ENCODE measurements at regions not wholly inside any gene's neighbourhood (a gene's known extent, or its start where the extent isn't known, plus 50 kb on each side); places are given as distances from the start of the nearest gene placed in this dataset.
"Not testable (repeated sequence)": the region's sequence is repeated elsewhere in the genome, so short reads cannot be mapped to it uniquely, and the experiment has no call there.

DNA sequence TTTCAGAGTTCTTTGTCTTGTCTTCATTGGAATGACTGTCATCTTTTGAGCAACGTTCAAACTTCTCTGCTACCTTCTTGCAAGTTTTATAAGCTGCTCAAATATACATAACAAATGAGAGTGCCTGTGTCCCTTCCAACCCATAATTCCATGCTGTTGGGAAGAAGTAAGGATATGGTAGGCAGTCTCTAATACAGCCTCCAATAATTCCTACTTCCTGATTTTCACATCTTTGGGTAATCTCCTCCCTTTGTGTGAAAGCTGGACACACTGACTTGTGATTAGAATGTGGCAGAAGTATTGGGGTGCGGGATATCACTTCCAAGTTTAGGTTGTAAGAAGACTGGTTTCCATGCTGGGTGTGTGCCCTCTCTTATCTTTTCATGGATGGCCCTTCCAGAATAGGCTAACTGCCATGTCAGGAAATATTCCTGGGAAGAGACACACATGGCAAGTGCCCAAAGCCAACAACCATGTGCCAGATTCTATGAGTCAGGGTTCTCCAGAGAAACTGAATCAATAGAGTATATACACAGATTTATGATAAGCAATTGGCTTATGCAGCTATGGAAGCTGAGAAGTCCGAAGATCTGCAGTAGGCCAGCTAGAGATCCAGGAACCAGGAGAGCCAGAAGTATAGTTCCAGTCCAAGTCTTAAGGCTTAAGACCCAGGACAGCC lies 531.3 kb downstream of the NTRK2 start:
- DNase-seq = no peak

DNA sequence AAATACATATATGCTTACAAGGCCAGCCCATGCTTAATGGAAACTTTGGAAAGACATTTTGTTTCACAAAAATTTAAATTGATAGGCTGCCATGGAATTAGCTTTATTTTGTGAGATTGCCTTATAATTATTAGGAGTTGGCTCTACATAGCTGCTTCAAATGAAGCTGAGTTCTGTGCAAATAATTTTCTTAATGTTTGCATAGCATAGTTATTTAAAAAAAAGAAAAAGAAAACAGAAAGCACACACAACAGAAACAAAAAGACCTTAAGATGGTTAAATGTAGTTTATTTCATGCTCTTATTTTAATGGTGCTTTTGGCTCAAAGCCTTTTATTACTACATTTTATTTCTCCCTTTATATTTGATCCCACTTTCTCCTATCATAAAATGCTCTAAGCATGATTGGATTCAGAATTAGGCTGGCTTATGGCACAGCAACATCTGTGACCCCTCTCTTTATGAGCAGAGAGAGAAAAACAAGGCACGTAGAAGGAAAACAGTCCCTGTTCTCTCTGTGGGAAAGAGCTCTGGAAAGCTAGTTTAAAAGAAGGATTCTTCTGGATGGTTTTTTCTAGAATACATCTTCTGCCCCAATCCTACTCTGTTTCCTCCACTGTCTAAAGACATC lies 530.5 kb downstream of the NTRK2 start:
- no peak for DNase-seq

DNA sequence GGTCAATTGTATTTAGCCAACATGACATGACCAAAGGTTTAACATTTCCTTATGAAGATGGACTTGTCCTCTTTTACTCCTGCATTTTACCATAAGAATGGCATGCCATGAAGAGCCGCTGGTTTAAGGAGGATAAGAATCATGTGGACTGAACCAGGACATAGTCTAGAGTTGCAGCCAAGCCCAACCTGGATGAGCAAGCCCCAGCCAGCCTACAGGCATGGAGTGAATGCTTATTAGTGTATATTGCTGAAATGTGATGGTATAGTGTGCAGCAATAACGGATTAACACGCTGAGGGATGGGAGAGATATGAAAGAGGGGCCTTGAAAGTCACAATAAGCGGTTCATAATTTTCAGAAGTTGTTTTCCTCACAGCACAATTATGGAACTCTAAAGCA lies 523.2 kb downstream of the NTRK2 start:
- no peak for DNase-seq

DNA sequence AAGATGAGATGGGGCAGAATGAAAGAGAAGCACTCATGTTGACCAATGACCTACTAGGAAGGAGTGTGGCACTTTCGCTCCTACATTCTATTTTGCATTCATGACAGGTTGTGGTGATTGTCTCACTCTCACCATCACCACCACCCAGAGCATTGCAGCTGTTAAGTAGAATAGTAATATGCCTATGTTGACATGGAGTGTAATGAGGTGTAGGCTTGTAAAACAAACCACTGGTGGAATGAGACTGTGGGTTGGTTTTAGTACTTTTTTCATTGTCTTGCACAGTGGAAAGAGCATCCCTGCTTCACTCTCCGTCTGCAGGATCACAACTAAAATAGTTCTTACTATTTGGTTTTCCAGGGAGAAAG lies 516.7 kb downstream of the NTRK2 start:
- no peak for DNase-seq

DNA sequence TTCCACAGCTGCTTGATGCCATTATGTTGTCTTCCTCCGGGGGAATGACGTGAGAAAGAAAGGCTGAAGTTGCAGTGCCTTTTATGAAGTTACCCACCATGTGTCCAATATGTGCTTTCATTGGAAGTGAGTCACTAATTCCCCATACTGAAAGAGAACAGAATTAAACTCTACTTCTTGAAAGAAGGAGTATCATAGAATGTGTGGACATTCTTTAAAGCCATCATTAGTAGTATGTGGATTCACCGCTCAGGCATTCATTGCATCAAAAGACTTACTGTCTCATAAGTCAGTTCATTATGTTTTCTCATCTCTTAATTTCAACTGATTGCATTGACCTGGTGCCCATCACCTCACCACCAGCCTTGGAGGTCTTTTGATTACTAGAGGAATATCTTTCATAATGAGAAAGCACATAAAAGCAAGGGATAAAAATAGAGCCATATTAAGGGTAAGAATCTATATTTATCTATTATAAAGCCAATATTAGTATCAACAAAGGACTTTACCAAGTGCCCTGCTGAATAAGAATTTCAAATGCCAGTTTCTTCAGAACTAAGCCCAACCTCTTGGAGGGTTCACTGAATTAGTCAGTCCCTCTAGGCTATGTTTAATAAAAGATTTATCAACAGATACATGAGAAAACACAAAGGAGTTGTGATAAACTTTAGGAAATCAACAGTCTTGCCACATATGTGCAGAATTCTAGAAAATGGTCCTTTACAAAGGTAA lies 516.1 kb downstream of the NTRK2 start:
- DNase-seq = no peak

DNA sequence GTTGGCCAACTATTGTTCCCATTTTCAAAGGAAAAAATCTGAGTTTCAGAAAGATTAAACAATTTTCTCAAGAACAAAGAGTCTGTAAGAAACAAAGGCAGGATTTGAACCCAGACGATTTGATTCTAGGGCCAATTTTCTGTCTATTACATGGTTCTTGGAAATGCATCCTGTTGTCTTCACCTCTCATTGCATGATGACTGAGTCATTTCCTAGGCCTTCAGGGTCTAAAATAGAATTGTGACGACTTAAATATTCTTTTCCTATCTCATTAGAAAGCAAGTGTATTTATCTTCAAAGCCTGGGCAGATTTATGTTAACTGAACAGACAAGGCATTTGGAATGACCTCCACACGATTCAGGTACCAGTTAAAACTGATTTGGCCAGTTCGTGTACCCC lies 512.9 kb downstream of the NTRK2 start:
- no peak for DNase-seq

DNA sequence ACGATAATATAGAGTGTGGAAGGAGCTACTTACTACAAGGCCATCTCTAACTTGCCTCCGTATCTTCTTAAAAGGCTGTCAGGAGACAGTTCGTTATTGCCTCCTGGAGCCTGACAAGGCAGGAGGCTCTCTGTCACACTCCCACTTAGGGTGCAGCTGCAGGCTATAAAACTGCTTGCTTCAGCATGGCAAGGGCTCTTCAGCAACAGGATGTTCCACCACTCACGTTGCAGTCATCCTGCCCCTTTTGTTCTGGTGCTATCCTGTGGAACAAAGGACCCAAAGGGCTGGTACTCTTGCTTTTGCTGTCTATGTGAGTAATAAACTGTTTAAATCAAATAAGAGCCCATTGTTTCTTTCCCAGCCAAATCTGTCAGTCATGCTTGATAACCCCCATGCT lies 508.9 kb downstream of the NTRK2 start:
- no peak for DNase-seq

DNA sequence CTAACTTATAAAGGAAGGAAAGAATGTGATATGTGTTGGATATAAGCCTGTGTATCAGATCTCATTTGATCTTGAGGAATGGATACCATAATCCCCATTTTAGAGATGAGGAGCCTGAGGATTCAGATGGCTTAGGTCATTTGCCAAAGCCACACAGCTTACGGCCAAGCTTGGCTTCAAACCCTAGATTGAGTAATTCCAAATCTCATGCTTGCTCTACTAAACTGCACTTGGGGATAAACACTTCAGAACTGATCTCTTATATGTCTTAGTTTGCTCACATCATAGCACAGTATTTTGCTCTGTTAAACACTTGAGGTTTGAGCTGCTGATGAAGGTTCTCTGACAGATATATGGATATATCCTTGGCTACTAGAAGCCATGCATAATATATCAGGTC lies 504.4 kb downstream of the NTRK2 start:
- DNase-seq = no peak

DNA sequence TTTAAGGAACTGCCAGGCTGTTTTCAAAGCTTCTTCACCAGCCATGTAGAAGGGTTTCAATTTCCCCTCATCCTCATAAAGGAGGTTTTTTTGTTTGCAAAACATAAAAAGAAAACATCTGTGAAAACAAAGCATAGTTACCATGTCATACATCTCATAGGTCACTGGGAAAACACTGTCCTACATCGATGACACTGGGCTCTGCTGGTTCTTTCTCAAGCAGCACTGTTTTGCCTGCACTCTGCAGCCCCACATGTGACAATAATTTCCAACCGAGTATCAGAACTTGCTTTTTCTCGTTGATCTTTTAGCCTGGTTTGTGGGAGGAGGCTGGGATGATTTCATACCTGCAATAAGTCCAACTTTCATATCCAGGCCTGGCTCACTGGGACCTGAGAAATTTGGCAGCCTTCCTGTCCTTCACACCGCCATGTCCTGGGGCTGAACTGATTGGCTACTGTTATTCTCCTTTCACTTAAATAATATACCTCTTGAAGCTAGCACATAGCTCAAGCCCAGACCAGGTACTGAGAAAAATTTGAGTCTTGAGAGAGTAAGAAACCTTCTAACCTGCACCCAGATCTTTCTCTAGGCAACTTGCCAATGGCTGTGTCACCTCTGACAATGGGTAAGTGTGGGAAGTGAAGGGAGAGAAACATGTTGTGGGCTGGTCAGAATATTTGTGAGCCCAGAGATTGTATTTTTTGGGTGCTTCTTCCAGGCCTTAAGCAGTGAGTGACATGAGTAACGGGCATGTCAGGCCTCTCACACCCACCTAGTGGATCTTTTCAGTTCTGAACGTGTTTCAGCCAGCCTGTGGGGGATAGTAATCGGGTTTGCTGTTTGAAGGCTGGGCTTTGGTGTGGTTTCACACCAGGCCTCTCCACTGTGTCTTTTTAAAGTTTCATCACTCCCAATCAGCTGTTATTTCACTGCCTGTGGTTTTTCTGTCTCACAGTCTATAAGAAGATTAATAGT lies 502.8 kb downstream of the NTRK2 start:
- no peak for DNase-seq

DNA sequence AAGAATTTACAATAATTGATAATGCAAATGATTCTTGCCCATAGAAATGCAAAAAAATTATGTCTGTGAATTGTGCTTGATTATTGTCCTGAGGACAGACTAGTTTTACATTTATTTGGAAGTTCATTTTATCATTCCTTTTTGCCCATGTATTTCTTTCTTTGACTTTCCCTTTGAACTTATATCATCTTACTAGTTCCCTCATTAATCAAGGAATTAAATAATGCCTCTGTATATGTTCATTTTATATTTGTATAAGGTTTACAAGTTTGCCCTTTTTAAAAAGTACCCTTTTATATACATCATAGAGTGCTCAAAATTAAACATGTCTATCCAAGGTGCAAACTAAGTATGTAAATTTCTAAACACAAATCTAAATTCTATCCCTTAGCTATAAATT lies 501.6 kb downstream of the NTRK2 start:
- no peak for DNase-seq

DNA sequence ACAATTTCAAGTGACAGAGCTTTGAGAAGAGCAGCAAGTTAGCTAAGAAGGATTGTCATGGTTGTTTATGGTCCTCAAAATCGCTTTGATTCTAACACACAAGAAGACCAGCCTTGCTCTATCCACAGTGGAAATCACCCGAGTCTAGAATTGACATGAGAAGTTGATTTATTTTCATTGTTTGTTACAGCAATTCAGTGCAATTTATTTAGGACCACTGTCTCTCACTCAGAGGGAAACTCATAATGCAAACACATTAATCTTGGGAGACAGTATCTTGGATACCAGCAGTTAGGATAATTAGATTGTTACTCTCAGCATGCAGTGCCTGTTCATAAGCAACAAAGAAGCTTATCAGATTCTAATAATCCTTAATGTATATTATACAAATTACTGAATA lies 498.9 kb downstream of the NTRK2 start:
- no peak for DNase-seq

DNA sequence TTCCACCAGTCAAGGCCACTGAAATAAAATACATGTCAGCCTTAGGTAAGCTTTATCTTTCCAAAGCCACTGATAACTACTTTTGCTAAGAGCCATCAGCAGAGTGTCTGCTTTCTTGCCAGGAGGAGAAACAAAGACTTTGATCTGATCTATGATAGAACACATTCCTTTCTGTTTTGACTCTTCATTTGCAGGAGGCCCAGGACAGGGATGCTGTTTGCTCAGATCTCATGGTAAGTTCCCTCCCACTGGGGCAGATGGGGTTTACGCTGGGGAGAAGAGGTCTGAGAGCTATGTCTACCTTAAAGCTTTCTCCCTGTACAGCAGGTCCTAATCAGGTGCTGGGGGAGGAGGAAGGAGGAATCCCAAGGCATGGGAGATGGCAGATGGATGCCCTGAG lies 497.6 kb downstream of the NTRK2 start:
- no peak for DNase-seq

DNA sequence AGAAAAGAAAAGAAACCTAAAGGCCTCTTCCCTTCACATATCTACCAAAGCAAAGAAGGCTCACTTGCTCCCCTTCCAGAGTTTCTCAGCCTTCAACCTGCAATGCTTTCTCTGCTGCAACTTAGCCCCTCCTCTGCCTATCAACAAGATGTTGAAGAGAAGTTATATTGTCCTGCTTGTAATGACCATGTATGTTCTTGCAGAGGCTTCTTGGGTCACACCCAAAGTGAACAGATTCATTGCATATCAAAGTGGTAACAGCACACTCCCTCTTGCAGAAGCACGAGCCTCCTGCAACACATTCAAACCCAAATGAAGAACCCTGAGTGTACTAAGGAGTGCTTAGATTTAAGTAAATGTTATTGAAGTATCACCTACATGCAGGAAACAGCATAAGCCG lies 494.3 kb downstream of the NTRK2 start:
- DNase-seq = no peak

DNA sequence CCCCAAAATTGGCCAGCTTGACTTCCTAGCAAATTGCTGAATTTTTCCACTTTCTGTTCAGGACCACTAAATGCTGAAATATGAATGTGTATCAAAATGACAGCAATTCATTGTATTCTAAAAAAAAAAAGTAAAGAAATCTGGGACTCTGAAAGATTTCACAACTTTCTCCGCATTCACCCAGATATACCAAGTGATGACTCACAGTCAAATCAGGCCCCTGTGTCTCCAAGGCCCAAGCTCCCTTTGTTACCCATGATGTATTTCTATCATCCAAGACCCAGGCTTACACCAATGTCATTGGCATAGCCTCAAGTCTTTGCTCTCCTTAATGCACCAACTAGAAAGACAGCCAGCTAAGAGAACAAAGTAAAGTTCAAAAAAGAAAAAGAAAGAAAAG lies 493.9 kb downstream of the NTRK2 start:
- DNase-seq = no peak

DNA sequence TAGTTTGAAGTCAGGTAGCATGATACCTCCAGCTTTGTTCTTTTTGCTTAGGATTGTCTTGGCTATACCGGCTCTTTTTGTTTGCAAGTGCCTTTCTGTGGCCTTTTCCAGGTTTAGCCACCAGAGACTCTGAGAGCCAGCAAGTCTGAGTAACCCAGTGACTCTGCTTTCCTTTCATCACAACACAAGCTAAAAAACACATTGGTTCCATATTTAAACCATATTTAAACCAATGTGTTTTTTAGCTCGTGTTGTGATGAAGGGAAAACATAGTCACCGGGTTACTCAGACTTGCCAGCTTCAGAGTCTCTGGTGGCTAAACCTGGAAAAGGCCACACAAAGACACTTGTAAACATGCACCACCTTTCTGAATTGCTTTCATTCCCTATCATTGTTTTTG lies 493.3 kb downstream of the NTRK2 start:
- no peak for DNase-seq

DNA sequence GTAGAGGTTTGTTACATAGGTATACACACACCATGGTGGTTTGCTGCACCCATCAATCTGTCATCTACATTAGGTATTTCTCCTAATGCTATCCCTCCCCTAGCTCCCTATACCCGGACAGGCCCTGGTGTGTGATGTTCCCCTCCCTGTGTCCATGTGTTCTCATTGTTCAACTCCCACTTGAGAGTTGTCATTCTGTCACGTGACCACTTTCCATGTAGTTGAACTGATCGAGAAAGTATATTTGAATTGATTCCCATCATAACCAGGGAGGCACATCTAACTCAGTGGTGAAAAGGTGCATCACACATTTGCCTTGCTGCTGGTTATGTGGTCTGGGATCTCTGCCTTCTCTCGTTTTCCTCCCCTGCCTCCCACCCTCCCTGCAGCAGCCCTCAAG lies 491.4 kb downstream of the NTRK2 start:
- not testable (repeated sequence) for DNase-seq

DNA sequence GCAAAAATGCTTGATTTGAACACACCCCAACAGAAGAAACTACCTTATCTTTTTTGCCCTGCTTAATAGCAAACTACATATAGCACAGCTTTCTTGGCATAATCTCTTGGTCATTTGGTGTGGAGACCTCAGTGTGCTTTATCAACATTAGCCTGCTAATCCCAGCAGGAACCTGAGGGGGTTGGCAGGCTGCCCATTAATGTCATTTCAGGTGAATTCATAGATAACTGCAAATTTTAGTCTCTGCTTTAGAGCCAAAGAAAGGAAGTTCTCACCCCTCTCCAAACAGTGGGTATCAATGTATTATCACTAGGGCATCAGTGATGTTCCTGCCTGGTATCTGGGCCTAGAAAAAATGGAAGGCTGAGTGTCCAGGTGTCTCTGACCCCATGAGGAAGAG lies 489.0 kb downstream of the NTRK2 start:
- DNase-seq = no peak

DNA sequence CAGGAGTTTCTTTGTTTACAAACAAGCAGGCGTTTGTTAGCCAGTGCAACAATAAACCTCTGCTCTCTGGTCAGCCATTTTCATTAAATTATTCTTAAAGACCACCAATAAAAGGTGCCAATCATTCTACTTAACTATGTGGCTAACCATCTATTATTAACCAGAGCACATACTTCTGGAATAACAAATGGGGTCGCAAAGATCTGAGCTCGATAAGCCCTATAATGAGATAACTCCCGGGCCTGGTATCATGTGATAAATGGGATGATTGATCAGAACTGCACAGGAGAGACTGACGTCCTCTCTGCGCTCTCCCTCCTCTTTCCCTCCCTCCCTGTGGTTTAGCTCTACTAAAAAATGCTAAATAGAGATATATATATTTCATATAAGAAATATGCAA lies 488.2 kb downstream of the NTRK2 start:
- DNase-seq = no peak

DNA sequence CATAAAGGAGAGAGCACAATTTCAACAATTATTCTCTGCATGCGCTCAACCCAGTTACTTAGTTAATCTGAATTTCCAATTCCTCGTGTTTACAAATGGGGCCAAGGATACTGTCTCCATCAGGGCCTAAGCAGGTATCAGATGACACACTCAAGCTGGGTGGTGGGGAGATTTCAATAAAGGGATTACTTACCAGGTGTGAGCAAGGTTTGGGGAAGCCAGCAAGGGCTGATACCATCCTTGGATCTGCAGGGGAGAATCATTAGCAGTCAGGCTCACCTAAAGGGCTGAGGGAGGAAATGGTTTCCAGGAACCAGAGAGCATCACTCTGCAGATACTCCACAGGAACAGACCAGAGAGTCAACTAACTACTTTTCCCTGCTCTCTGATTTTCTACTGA lies 487.1 kb downstream of the NTRK2 start:
- DNase-seq = no peak

DNA sequence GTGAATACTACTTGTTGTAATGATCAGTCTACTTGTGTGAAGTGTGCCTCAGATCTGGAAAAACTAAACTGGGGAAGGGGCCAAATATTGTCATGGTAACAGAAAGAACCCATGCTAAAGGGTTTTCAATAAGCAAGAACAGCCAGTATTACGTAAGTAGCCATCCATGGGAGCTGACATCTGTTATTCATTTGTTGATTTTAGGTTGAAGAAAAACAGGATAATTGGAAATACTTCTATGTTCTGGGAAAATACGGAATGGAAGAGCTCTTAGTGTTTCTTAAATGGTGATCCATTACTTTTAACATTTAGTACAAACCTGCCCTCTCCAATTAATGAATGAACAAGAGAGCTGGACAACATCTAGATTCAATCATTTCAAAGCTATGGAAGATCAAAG lies 485.8 kb downstream of the NTRK2 start:
- no peak for DNase-seq

DNA sequence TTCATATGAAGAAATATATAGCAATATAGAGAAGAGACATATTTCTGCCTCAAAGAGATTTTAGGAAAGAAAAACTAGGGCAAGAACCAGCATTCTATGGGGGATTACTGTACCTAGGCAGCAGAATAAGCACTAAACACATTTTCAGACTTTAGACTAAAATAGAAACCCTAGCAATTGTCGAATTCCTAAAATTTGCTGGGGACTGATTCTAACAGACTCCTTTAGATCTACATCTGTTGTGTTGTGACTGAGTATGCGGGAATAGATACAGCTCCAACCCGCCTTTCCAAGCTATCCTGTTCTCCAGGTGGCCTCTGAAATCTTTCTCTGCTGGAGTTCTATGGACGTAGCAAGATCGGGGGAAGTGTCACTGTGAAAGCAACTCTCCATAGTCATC lies 482.2 kb downstream of the NTRK2 start:
- no peak for DNase-seq

DNA sequence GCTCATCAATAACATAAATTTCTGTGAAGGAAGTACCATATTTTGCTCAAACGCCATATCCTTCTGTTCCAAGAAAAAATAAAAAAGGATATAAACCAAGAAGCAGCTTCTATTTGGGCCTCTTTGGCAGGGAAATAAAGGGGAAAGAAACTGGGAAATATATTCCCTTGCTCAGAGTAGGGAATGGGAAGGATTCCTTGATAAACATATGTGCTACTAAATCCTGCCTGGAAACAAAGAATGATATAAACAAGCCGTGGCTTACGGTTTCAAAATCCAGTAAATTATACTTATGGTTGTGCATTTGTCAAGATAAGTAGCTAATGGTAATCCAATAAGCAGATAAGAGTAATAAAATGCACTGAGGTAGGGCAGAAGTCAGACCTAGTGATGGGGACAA lies 481.6 kb downstream of the NTRK2 start:
- DNase-seq = no peak

DNA sequence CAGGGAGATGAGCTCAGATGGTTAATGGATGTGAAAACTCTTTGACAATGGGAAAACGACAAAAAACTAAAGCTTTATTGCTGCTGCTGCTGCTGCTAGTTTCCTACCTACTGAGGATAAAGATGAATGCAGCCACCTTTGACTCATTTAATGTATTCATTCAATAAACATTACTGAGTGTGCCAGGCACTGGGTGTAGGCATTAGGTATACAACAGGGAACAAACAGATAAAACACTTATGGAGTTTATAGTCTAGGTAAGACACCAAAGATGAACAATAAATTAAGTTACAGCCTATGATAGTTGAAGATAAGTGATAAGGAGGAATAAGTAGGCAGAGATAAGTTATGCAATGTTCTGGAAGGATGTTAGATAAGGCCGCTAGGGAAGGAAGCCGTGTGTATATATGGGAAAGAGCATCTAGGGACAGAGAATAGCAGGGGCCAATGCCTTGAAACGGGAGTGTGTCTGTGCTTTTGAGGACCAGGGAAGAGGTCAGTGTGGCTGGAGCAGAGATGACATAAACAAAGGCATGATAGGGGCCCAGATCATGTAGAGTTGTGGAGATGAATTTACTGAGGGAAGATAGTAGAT lies 477.6 kb downstream of the NTRK2 start:
- DNase-seq = no peak
